GM21367 (cell line): ENCODE measurements at regions not wholly inside any gene's neighbourhood (a gene's known extent, or its start where the extent isn't known, plus 50 kb on each side); places are given as distances from the start of the nearest gene placed in this dataset.
"Not testable (repeated sequence)": the region's sequence is repeated elsewhere in the genome, so short reads cannot be mapped to it uniquely, and the experiment has no call there.

Experiments
- ATAC-seq: cut with Tn5 transposase; IDR thresholded peaks from one replicate; pipeline ENCODE4 v1.9.1; 2021; ENCODE audit not compliant: unreplicated experiment

DNA sequence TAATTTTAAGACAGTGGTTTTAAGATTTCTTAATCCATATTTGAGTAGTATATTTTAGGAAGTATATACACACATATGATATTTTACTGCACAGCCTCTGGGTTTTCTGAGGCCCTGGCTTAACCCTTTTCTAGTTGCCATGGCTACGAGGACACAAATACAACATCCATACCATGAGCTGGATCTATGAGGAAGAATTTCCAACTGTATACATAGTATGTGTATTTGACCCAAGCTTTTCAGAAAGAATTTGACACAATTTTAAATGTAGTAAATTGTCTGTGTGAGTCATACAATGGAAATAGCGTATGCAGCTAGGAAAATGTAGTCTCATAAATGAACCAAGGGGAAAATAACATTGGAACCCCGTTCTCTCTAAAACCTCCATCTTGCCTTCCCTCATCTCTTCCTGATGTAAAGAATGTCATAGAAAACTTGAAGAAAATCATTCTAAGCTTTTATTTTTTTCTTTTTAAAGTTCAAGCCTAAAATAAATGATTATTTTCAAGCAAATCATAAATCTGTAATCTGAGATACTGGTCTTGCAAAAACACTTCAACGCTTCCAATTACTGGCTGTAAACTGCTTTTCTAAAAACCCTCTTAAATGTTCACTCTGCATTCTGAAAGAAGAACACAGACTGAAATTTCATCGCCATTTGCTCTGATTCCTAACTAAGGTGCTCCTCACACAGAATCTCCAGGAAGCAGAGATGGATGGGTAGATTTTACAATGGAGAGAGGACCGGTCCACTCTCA is 172.4 kb downstream of the LACC1 start:
- ATAC-seq = no peak

- no peak for ATAC-seq
Observed at GRCh38 chr13:44052780-44053184, 173.1 kb downstream of the LACC1 start.

DNA sequence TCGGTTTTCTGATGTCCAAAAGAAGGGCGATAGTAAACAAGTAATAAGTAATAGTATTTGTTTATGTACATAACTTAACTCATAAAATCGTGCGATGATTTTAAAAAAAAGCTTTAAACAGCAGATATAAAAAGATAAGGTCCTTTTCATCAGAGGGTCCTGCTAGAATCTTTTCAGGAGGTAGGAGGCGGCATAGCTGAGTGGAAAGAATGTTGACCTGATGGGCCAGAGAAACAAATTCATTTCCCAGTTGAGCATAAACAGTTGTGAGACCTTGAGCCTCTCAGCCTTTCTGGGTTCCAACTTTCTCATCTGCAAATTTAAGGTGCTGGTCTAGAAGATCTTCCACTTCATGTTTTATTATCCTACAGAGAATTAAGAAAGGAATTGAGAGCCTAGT is 173.5 kb downstream of the LACC1 start:
- ATAC-seq = no peak

- no peak for ATAC-seq
Observed at GRCh38 chr13:44054525-44054924, 174.8 kb downstream of the LACC1 start.

DNA sequence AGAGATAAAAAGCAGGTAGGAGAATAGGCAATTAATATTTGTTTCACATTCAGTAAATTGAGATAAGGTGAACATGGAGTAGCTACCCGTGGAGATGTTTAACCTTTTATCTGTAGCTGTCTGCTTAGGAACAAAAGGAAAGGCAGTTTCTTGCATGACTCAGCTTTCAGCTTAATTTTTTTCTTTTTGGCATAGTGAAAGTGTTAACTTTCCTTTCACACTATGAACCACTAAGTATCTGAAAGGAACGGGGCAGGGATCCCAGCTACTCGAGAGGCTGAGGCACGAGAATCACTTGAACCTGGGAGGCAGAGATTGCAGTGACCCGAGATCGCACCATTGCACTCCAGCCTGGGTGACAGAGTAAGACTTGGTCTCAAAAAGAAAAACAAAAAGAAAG is 176.0 kb downstream of the LACC1 start:
- not testable (repeated sequence) for ATAC-seq

DNA sequence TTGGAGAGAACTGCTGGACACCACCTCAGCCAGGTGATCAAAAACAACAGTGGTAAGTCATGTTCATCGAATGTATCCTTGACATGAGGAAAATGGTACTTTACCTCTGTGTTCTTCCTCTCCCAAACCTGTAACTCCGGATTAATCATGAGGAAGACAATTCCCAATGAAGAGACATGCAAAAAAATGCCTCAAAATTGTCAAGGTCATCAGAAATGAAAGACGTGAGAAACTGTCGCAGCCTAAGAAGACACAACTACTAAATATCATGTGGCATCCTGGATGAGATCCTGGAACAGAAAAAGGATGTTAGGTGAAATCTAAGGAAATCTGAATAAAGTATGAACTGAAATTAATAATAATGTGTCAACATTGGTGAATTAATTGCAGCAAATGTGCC is 178.4 kb downstream of the LACC1 start:
- no peak for ATAC-seq

DNA sequence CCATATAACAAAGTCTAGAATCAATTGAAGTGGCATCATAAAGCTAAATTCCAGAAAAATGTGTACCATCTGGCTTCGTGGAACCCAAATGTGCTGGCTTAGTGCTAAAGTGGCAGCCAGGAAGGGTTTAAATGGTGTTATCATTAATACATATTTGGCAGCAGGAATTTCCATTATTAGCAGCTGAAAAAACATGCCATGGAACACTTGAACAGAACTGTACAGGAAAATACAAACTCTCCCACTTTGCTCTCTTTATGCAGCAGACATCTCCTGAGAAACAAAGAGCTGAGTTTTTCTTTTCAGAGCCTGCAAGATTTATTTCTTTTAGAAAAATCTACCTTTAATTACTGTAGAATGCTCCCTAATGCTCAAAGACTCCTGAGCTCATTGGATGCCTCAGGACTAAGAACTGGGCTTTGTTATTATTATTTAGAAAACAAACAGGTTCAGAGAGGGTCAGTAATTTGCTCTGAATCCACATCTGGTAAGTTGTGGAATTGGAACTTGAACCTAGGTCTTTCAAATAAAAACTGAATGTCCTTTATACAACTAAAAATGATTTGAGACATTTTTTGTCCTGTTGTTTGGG is 179.0 kb downstream of the LACC1 start:
- ATAC-seq = no peak

DNA sequence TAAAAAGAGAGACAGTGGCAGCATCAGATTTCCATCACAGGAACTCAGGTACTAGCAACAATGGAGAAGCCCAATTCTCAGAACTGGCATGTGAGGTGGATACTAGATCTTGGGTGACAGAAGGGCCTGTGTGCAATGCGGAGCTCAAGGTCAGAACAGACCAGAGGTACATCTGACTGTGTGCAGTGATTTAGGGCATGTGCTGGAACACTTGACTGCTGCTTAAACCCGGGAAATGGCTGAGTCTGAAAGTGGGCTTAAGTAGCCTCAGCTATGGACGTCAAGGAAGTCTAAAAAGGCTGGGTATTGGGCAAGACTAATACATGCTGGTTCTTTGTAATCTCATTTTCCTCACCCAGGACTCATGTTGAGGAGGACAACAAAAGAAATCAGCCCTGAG is 182.2 kb downstream of the LACC1 start:
- no peak for ATAC-seq

- ATAC-seq = no peak
Observed at GRCh38 chr13:44063467-44063866, 183.8 kb downstream of the LACC1 start.

- ATAC-seq = no peak
Observed at GRCh38 chr13:44063881-44064280, 184.2 kb downstream of the LACC1 start.

GRCh38 chr13:44064357-44064756 is 184.7 kb downstream of the LACC1 start:
- ATAC-seq = no peak

GRCh38 chr13:44068169-44068568 is 188.5 kb downstream of the LACC1 start:
- ATAC-seq = no peak

DNA sequence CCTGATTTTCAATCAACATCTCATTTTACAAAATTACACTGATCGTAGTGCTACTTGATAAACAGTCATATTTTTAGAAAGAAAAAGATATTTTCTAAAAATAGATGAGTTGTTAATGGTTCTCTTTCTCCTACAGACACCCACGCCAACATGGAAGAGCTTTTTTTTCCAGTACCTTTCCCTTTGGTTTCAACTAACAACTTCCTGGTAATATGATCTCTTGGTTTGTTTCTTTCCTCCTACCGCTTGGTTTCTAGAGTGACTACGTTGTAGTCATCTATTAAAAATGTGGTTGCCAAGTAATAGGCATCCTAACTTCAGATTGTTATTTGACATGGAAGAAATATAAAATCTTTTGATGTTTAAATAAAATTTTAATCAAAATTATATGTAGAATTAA is 189.0 kb downstream of the LACC1 start:
- ATAC-seq = no peak

GRCh38 chr13:44072536-44072935 is 192.8 kb downstream of the LACC1 start:
- ATAC-seq = no peak

DNA sequence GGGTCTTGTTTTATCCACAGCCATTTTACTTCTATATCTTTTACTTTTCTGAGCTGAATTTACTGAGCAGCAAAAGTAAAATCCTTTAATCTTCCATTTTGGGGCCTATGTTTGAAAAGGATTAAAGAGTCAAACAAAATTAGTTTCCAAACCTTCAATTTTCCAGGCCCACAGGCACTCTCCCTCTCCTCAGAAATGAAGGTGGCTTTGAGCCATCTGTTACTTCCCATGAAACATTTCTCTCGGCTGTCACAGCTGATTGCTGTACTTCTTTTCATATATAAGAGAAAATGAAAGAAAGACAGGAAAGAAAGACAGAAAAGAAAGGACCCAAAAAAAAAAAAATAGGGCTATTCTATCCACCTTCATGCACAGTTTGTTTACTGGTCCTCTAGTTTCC is 194.9 kb downstream of the LACC1 start:
- no peak for ATAC-seq

GRCh38 chr13:44075113-44075512 is 195.4 kb downstream of the LACC1 start:
- no peak for ATAC-seq

DNA sequence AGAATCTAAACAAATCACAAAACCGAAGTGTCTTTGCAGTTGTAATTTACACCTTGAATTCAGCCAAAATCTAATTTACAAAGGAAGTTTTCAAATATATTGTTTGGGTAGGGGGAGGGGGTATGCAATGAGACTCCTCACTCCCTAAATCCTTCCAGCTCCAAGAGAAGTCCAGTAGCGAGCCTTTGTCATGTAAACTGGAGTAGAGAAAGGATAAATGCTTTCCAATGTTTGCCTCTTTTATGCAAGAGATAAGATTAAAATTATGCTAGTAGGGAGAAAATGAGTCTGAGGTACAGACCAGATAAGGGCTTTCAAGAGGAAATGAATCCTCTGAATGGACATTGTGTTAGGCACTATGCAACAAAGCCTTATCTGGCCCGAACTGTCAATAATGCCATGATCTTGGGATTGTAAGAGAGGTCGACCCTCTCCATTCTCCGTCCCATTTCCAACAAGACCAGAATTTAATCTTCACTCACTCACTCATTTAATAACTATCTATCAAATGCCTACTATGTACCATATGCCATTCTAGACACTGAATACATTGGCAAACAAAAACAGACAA is 199.2 kb downstream of the LACC1 start:
- ATAC-seq = no peak

DNA sequence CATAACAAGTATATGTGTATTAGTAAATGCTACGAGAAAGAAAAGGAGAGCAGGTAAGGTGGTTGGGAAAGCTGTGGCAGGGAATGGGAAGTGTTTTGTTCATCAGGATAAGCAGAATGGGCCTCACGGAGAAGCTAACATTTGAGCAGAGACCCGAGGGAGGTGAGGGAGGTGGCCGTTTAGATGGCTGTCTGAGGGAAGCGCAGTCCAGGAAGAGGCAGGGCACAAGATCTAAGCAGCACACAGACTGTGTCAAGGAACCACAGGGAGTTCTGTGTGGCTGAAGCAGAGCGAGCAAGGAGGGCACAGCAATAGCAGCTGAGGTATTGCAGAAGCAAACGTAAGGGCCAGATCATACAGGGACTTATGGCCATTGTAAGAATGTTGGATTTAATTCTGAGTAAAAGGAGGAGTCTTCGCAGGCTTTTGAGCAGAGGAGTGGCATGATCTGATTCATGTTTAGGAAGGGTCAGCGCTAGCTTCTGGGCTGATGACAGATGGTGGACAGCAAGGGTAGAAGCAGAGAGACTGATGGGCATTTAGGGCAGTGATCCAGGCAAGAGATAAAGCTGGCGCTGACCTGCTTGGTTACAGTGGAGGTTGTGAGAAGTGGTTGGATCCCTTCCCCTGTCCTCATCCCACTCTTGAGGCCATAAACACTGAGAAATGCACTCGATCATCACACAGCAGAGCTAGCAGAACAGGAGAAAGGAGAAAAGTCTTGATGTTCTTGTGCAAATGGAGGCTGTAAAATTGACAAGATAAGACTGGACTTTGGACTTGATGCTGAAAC is 199.9 kb downstream of the LACC1 start:
- no peak for ATAC-seq

- ATAC-seq = no peak
Observed at GRCh38 chr13:44084146-44084545, 204.4 kb downstream of the LACC1 start.

DNA sequence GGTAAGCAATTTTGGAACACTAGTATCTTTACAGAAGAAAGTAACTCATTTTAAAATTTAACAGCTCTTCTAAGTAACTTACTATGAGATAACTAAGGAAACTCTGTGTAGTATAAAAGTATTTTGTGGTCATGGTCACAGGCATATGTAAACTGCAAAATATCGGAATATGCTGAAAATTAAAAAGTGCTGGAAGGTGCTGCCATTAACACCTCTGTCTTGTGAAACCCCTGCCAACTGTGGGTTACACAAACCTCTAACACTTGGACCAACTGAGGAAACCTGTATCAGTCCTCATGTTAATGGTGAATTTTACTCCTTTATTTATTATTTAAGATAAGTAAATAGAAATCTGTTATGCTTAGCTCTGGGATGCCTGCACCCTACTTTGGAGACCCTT is 206.7 kb downstream of the LACC1 start:
- no peak for ATAC-seq

DNA sequence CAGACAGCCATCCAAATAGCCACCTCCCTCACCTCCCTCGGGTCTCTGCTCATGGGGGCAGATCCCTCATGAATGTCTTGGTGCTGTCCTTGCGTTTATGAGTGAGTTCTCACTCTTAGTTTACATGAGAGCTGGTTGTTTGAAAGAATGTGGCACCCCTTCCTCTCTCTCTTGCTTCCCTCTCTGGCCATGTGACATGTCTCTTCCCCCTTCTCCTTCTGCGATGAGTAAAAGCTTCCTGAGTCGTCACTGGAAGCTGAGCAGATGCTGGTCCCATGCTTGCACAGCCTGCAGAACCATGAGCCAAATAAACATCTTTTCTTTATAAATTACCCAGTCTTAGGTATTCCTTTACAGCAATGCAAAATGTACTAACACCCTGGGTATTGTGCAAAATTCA is 208.7 kb downstream of the LACC1 start:
- ATAC-seq = no peak

DNA sequence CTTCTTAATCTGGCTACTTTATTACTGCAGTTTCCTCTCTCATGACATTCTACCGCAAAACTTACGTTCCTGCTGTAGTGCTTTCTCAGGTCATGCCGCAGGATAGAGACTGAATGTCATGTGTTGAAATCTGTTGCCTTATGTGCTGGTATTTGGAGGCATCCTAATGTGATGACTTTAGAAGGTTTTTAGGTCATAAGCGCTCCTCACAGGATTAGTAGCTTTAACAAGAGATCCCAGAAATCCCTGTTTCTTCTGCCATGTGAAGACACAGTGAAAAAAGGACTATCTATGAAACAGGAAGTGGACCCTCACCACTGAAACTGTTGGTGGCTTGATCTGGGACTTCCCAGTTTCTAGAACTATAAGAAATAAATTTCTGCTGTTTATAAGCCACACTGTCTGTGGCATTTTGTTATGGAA is 209.3 kb downstream of the LACC1 start:
- ATAC-seq = no peak
